ENCODE measurements at regions not wholly inside any gene's neighbourhood (a gene's known extent, or its start where the extent isn't known, plus 50 kb on each side); places are given as distances from the start of the nearest gene placed in this dataset.

GRCh38 chr10:106424981-106425380 lies 739.5 kb downstream of the SORCS1 start:
- FAIRE-seq (no peak), DNase-seq (ENCODE audit: low read depth in 1 of 2, low spot score in 2 of 2) (no peak)
- H2BK20ac ChIP-seq (ENCODE audit: low read length), result no peak overlapping the region
- no peak overlapping the region for H3K18ac ChIP-seq (ENCODE audit: extremely low read depth, low read length)
- H2BK120ac ChIP-seq (replicated peaks; ENCODE audit: low read depth, low read length), result no peak overlapping the region
- H3K27ac ChIP-seq (ENCODE audit: low read depth, low read length), result no peak overlapping the region
- H3K4ac ChIP-seq (replicated peaks; ENCODE audit: insufficient read length, low read depth, low read length), result no peak overlapping the region
- no peak overlapping the region for H4K8ac ChIP-seq (ENCODE audit: extremely low read depth, insufficient read depth, low read length)
- no peak overlapping the region for H3K14ac ChIP-seq (ENCODE audit: insufficient read length)
- 85% methylated on average over 1 of the region's 1 CpG; no CpG with 5 or more reads in 1 of the 2 experiments for WGBS, 2 experiments (ENCODE audit: extremely low coverage in 1 of 2, insufficient coverage in 1 of 2, insufficient read length in 1 of 2, insufficient replicate concordance in 2 of 2, low coverage in 1 of 2, low lambda C conversion rate in 2 of 2, missing lambda C conversion rate in 1 of 2)
- ChIA-PET CTCF (ENCODE audit: partially characterized antibody) (interaction anchor here (1.3 to 1.5 kb wide), 2 partner anchors 16 to 147 kb away, joined by 3 to 4 read pairs; no protein-coding TSS in a partner anchor), POLR2A (ENCODE audit: partially characterized antibody) (no interaction called here)
- no peak overlapping the region for H2BK12ac ChIP-seq (ENCODE audit: low read depth, low read length)
- H2AFZ ChIP-seq (ENCODE audit: low read length), result no peak overlapping the region
- no peak overlapping the region for H3K4me3 ChIP-seq (ENCODE audit: extremely low read depth in 1 of 4, insufficient read depth in 2 of 4, low read depth in 3 of 4, low read length in 4 of 4)
- H4K20me1 ChIP-seq (replicated peaks in 1 of 2; ENCODE audit: control insufficient read depth in 1 of 2, insufficient read depth in 2 of 2, low read length in 2 of 2), result no peaks in the 10 kb centered on the region
- TF ChIP-seq RAD21 (IDR thresholded peaks at IDR 0.05 in 1 of 2, conservative IDR thresholded peaks at IDR 0.05 in 1 of 2; ENCODE audit: low read depth in 2 of 2, low read length in 2 of 2) (no peak), SAP30 (IDR thresholded peaks at IDR 0.05; ENCODE audit: insufficient read depth, insufficient replicate concordance, low read length) (no peak), ZNF274 (IDR thresholded peaks at IDR 0.05; ENCODE audit: borderline replicate concordance, extremely low read depth, low read length) (no peak), CEBPB (IDR thresholded peaks at IDR 0.05; ENCODE audit: low read depth, low read length) (no peak)
- H3K23ac ChIP-seq (ENCODE audit: insufficient read length), result no peak overlapping the region
- H4K91ac ChIP-seq (replicated peaks; ENCODE audit: insufficient read length, low read length), result no peak overlapping the region
- no peak overlapping the region for H4K5ac ChIP-seq (ENCODE audit: insufficient read length, low read depth, low read length)
- no peaks in the 10 kb centered on the region for H3K4me1 ChIP-seq (replicated peaks in 1 of 4; ENCODE audit: control insufficient read depth in 3 of 4, insufficient read depth in 4 of 4, low read length in 3 of 4)
- H3K79me1 ChIP-seq (ENCODE audit: low read depth, low read length), result no peaks in the 10 kb centered on the region
- H3K79me2 ChIP-seq (ENCODE audit: control insufficient read depth in 1 of 2, insufficient read depth in 2 of 2, low read length in 2 of 2), result no peaks in the 10 kb centered on the region
- no peaks in the 10 kb centered on the region for H3K9me3 ChIP-seq (ENCODE audit: insufficient read depth in 2 of 2, low read depth in 1 of 2, low read length in 1 of 2)
- no peak overlapping the region for H3K9ac ChIP-seq (replicated peaks in 1 of 4; ENCODE audit: extremely low read depth in 1 of 4, low read depth in 3 of 4, low read length in 3 of 4)
- H3K36me3 ChIP-seq (ENCODE audit: control insufficient read depth in 2 of 4, insufficient read depth in 4 of 4, low read length in 3 of 4), result no peaks in the 10 kb centered on the region
- H3K27me3 ChIP-seq (replicated peaks in 1 of 4; ENCODE audit: control insufficient read depth in 3 of 4, extremely low read depth in 1 of 4, insufficient read depth in 3 of 4, low read length in 3 of 4), result no peaks in the 10 kb centered on the region
- H2AK5ac ChIP-seq (ENCODE audit: low read depth, low read length), result no peak overlapping the region
- H3K56ac ChIP-seq (replicated peaks; ENCODE audit: insufficient read length, low read depth, low read length), result no peak overlapping the region
- no peak overlapping the region for H2BK5ac ChIP-seq (ENCODE audit: low read depth, low read length)
- H3K23me2 ChIP-seq (ENCODE audit: low read depth, low read length), result no peaks in the 10 kb centered on the region
- H3K4me2 ChIP-seq (ENCODE audit: insufficient read depth in 1 of 2, low read depth in 2 of 2, low read length in 2 of 2), result no peak overlapping the region
- no peak overlapping the region for H2BK15ac ChIP-seq (ENCODE audit: low read length)
